A549 (cell line): ENCODE measurements at regions not wholly inside any gene's neighbourhood (a gene's known extent, or its start where the extent isn't known, plus 50 kb on each side); places are given as distances from the start of the nearest gene placed in this dataset.

Experiments
- POLR2A ChIP-seq: IDR thresholded peaks from 2 replicates; pipeline ENCODE4 v1.6.1; 2012; ENCODE audit warnings: mild to moderate bottlenecking, low read length
- TF ChIP-seq, protein P1 (sequence below): IDR thresholded peaks from 2 replicates; pipeline ENCODE4 v1.6.1; 2012

DNA sequence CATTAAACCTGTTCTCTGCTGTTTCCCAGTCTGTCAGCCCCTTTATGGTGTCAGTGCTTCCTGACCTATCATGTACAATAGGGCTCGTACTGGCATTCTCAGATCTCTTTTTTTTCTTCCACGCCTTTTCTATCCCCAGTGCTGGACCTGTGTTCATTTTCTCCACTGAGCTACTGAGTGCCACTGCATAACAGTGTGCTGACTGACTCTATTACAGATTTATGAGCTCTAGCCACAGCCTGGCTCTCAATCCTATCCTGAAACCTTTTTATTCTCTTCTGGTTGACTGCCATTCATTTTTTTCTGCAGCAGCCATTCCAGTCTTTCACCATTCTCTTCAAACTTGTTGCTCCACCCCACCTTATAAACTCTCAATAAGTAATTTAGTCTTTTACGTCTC is 59.6 kb upstream of the MACF1 start:
- no peak for TF ChIP-seq POLR2A
- TF ChIP-seq, protein P1, sequence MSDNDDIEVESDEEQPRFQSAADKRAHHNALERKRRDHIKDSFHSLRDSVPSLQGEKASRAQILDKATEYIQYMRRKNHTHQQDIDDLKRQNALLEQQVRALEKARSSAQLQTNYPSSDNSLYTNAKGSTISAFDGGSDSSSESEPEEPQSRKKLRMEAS = no peak
